WERI-Rb-1 (cell line): ENCODE measurements at regions not wholly inside any gene's neighbourhood (a gene's known extent, or its start where the extent isn't known, plus 50 kb on each side); places are given as distances from the start of the nearest gene placed in this dataset.

Source experiments
- DNase-seq: peaks from one replicate; pipeline ENCODE4 v3.0.0-alpha.2; 2020
- H3K27ac ChIP-seq: fragments of 250-450 bp; sonication (Bioruptor Pico); 2 replicates; pipeline ENCODE4 v1.5.1; 2020; ENCODE audit warnings: mild to moderate bottlenecking, moderate library complexity
- H3K27me3 ChIP-seq: fragments of 250-450 bp; sonication (Bioruptor Pico); 2 replicates; pipeline ENCODE4 v1.5.1; 2021; ENCODE audit warnings: mild to moderate bottlenecking, low read depth, moderate library complexity; ENCODE audit not compliant: insufficient read depth, severe bottlenecking
- H3K36me3 ChIP-seq: fragments of 250-450 bp; sonication (Bioruptor Pico); 2 replicates; pipeline ENCODE4 v1.5.1; 2020; ENCODE audit warnings: mild to moderate bottlenecking, moderate library complexity
- H3K4me3 ChIP-seq: 2 replicates; pipeline ENCODE4 v1.5.1; 2011; ENCODE audit warnings: low read depth, mild to moderate bottlenecking, control low read depth, low read length
- H3K9me3 ChIP-seq: fragments of 250-450 bp; sonication (Bioruptor Pico); 2 replicates; pipeline ENCODE4 v1.5.1; 2021; ENCODE audit warnings: mild to moderate bottlenecking, moderate library complexity; ENCODE audit not compliant: severe bottlenecking
- CTCF ChIP-seq: IDR thresholded peaks from 2 replicates; pipeline ENCODE4 v1.5.1; 2011; ENCODE audit warnings: low read depth, mild to moderate bottlenecking, control low read depth, inconsistent platforms, low read length

- no peak for DNase-seq
- no peaks in the 10 kb centered on the region for H3K9me3 ChIP-seq
- TF ChIP-seq CTCF, result no peak
- no peaks in the 10 kb centered on the region for H3K36me3 ChIP-seq
- no peaks in the 10 kb centered on the region for H3K27me3 ChIP-seq
- no peak overlapping the region for H3K27ac ChIP-seq
- no peak overlapping the region for H3K4me3 ChIP-seq
These were observed 261.6 kb upstream of the FN1 start for GRCh38 chr2:215697496-215697895.

- no peak overlapping the region for H3K27ac ChIP-seq
- no peak for DNase-seq
- no peak overlapping the region for H3K4me3 ChIP-seq
- no peaks in the 10 kb centered on the region for H3K27me3 ChIP-seq
- no peaks in the 10 kb centered on the region for H3K9me3 ChIP-seq
- H3K36me3 ChIP-seq, result no peaks in the 10 kb centered on the region
- no peak for TF ChIP-seq CTCF
These were observed 261.1 kb upstream of the FN1 start for GRCh38 chr2:215697003-215697402.

- DNase-seq, result no peak
- Histone ChIP-seq H3K27me3 (no peaks in the 10 kb centered on the region), H3K36me3 (no peaks in the 10 kb centered on the region), H3K9me3 (no peaks in the 10 kb centered on the region), H3K4me3 (no peak overlapping the region), H3K27ac (no peak overlapping the region)
- TF ChIP-seq CTCF, result no peak
These were observed 260.0 kb upstream of the FN1 start for GRCh38 chr2:215695861-215696260.

GRCh38 chr2:215693999-215694580 lies 258.2 kb upstream of the FN1 start:
- Histone ChIP-seq H3K36me3 (no peaks in the 10 kb centered on the region), H3K4me3 (no peak overlapping the region), H3K27ac (no peak overlapping the region), H3K27me3 (no peaks in the 10 kb centered on the region), H3K9me3 (no peaks in the 10 kb centered on the region)
- no peak for DNase-seq
- TF ChIP-seq CTCF, result no peak

GRCh38 chr2:215693193-215693998 lies 257.5 kb upstream of the FN1 start:
- H3K27ac ChIP-seq, result no peak overlapping the region

More at GRCh38 chr2:215693193-215693998, 257.5 kb upstream of the FN1 start:
- H3K27me3 ChIP-seq, result no peaks in the 10 kb centered on the region
- no peaks in the 10 kb centered on the region for H3K36me3 ChIP-seq
- no peaks in the 10 kb centered on the region for H3K9me3 ChIP-seq
- DNase-seq, result no peak
- no peak for TF ChIP-seq CTCF
- no peak overlapping the region for H3K4me3 ChIP-seq
